Upper lobe of right lung (tissue), 1 donor: ENCODE measurements at regions not wholly inside any gene's neighbourhood (a gene's known extent, or its start where the extent isn't known, plus 50 kb on each side); places are given as distances from the start of the nearest gene placed in this dataset.

Source experiments
- ATAC-seq: fragments of 200-7000 bp; cut with Tn5 transposase; one replicate; pipeline ENCODE4 v1.9.1; 2020; ENCODE audit warnings: mild to moderate bottlenecking, moderate library complexity
- DNase-seq: peaks from one replicate; pipeline ENCODE4 v3.0.0-alpha.2; 2020
- H3K27ac ChIP-seq: fragments of 200-600 bp; one replicate; pipeline ENCODE4 v1.8.0; 2022
- H3K27me3 ChIP-seq: fragments of 200-600 bp; one replicate; pipeline ENCODE4 v1.8.0; 2022; ENCODE audit warnings: mild to moderate bottlenecking
- H3K36me3 ChIP-seq: fragments of 200-600 bp; one replicate; pipeline ENCODE4 v1.8.0; 2022
- H3K4me1 ChIP-seq: fragments of 200-600 bp; one replicate; pipeline ENCODE4 v1.8.0; 2022
- H3K4me3 ChIP-seq: fragments of 200-600 bp; one replicate; pipeline ENCODE4 v1.8.0; 2022; ENCODE audit warnings: mild to moderate bottlenecking
- H3K9me3 ChIP-seq: fragments of 200-600 bp; one replicate; pipeline ENCODE4 v1.8.0; 2022
- CTCF ChIP-seq: fragments of 200-600 bp; IDR thresholded peaks from one replicate; pipeline ENCODE4 v1.8.0; 2022; ENCODE audit warnings: antibody characterized with exemption
- intact Hi-C: fragments of 100-400 bp; cut with DNase I; formaldehyde crosslinking; loops from one replicate; pipeline ENCODE4 v1.11.0; 2022
- donor health status: DM: no; HTN: yes; CAD: no; lungs with severe emphysema.

- intact Hi-C loops = no loop called here
- Histone ChIP-seq H3K27ac (no peak overlapping the region), H3K36me3 (no peaks in the 10 kb centered on the region), H3K9me3 (no peaks in the 10 kb centered on the region), H3K27me3 (no peaks in the 10 kb centered on the region), H3K4me1 (no peaks in the 10 kb centered on the region), H3K4me3 (no peak overlapping the region)
- no peak for TF ChIP-seq CTCF
- DNase-seq = no peak
- no peak for ATAC-seq
These were observed 276.8 kb upstream of the POU3F3 start for GRCh38 chr2:104577143-104577542.

- no peaks in the 10 kb centered on the region for H3K36me3 ChIP-seq
- H3K27ac ChIP-seq = no peak overlapping the region
- no peaks in the 10 kb centered on the region for H3K4me1 ChIP-seq
- no peak for TF ChIP-seq CTCF
- H3K9me3 ChIP-seq = no peaks in the 10 kb centered on the region
- no peak overlapping the region for H3K4me3 ChIP-seq
- ATAC-seq = no peak
- no peaks in the 10 kb centered on the region for H3K27me3 ChIP-seq
- intact Hi-C loops = no loop called here
- no peak for DNase-seq
These were observed 271.4 kb upstream of the POU3F3 start for GRCh38 chr2:104582471-104582870.

GRCh38 chr2:104583811-104584210, 270.1 kb upstream of the POU3F3 start:
- Histone ChIP-seq H3K27me3 (no peaks in the 10 kb centered on the region), H3K4me1 (no peaks in the 10 kb centered on the region), H3K4me3 (no peak overlapping the region), H3K36me3 (no peaks in the 10 kb centered on the region), H3K27ac (no peak overlapping the region), H3K9me3 (no peaks in the 10 kb centered on the region)
- no peak for DNase-seq
- intact Hi-C loops = no loop called here
- TF ChIP-seq CTCF = no peak
- no peak for ATAC-seq

- no peaks in the 10 kb centered on the region for H3K36me3 ChIP-seq
- no peak overlapping the region for H3K27ac ChIP-seq
- TF ChIP-seq CTCF = no peak
- no peak for DNase-seq
- H3K27me3 ChIP-seq = no peaks in the 10 kb centered on the region
- no peak for ATAC-seq
- H3K4me1 ChIP-seq = no peaks in the 10 kb centered on the region
- no peaks in the 10 kb centered on the region for H3K9me3 ChIP-seq
- no peak overlapping the region for H3K4me3 ChIP-seq
- intact Hi-C loops = no loop called here
These were observed 269.5 kb upstream of the POU3F3 start for GRCh38 chr2:104584393-104584792.

GRCh38 chr2:104595576-104595975, 258.3 kb upstream of the POU3F3 start:
- no peak for TF ChIP-seq CTCF

GRCh38 chr2:104597942-104598341, 256.0 kb upstream of the POU3F3 start:
- intact Hi-C loops = no loop called here
- Histone ChIP-seq H3K4me3 (no peak overlapping the region), H3K27ac (no peak overlapping the region), H3K9me3 (peaks cover 5% of the 10 kb centered on the region), H3K27me3 (no peaks in the 10 kb centered on the region), H3K4me1 (no peaks in the 10 kb centered on the region), H3K36me3 (no peaks in the 10 kb centered on the region)
- ATAC-seq (no peak), DNase-seq (no peak)
- no peak for TF ChIP-seq CTCF

More at GRCh38 chr2:104595576-104595975, 258.3 kb upstream of the POU3F3 start:
- ATAC-seq = no peak
- Histone ChIP-seq H3K4me3 (no peak overlapping the region), H3K9me3 (no peaks in the 10 kb centered on the region), H3K27me3 (no peaks in the 10 kb centered on the region), H3K27ac (no peak overlapping the region), H3K4me1 (no peaks in the 10 kb centered on the region), H3K36me3 (no peaks in the 10 kb centered on the region)
- no peak for DNase-seq
- intact Hi-C loops = no loop called here
